HG03045 (cell line): ENCODE measurements at regions not wholly inside any gene's neighbourhood (a gene's known extent, or its start where the extent isn't known, plus 50 kb on each side); places are given as distances from the start of the nearest gene placed in this dataset.

Experiments used
- ATAC-seq: cut with Tn5 transposase; IDR thresholded peaks from one replicate; pipeline ENCODE4 v1.9.1; 2021; ENCODE audit warnings: mild to moderate bottlenecking, moderate library complexity; ENCODE audit not compliant: unreplicated experiment

DNA sequence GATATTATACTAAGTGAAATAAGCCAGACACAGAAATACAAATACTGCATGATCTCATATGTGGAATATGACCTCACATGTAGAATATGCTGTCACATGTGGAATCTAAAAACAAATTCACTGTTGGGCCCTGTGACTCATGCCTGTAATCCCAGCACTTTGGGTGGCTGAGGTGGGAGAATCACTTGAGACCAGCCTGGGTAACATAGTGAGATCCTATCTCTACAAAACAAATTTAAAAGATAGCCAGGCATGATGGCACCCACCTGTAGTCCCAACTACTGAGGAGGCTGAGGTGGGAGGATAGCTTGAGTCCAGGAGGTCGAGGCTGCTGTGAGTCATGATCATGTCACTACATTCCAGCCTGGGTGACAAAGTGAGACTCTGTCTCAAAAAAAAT, 160.3 kb downstream of the PTEN start:
- ATAC-seq: no peak

DNA sequence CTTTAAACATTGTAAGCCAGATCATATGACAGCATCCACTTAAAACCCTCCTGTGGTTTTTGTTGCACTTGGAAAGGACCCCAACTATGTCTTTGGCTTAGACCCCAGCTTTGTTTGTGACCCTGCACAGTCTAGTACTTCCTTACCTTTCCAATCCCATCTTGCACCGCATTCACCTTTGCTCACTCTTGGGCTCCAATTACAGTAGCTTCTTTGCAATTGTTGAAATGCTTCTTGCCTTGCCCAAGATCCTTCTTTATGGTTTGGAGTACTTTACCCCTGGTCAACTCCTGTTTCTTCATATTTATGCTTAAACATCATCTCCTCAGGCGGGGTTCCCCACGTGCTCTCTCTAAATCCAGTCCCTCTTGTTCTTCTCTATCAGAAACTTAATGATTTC, 162.6 kb downstream of the PTEN start:
- ATAC-seq: no peak

DNA sequence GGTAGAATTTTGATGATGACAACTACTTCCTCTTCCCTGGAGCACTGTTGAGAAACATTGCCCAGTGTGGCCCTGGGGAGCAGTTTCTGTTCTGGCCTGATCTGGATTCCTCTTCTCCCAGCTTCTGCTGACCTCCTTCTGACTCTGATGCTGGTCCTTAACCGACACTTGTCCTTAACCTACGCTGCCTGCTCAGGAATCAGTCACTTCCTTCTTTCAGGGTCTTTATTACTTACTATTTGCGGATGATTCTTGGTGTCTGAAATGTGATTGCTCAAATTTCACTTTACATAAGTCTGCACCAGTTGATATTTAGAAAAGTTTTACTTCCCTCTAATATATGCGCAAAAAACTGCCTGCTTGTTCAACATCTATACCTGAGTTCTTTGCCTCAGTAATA, 164.1 kb downstream of the PTEN start:
- ATAC-seq: peak; percentile 65

DNA sequence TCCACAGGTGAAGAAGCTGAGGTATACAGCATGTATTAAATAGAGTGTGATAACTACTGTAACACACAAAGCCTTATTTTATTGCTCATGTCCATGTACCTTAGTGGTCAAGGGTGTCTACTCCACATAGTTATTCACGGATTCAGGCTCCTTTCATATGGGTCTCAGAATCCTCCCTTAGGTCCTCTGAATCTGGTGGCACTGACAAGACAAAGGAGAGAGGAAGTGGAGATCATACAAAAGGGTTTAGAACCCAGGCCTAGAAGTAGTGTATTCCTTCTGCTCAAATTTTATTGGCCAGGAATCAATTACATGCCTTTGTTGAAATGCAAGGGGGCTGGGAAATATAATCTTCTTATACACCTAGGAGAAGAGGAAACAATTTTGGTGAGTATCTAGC, 164.6 kb downstream of the PTEN start:
- no peak for ATAC-seq

DNA sequence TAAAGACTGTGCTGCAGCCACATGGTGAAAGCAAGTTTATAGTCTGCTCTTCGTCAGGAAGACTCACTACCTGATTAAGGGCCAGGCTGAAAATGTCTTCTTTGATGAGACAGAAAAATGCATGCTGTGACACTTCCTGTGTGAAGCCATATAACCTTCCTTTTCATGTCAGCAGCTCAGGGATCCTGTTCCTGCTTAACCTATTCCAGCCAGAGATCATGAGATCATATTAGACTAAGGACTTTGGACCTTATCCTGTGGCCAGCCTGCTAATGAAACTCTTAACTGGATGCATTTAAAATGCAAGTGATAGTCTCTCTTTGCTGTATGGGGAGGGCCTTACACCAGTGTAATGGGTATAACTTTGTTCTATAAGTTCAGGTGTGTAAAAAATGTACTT, 165.2 kb downstream of the PTEN start:
- no peak for ATAC-seq

DNA sequence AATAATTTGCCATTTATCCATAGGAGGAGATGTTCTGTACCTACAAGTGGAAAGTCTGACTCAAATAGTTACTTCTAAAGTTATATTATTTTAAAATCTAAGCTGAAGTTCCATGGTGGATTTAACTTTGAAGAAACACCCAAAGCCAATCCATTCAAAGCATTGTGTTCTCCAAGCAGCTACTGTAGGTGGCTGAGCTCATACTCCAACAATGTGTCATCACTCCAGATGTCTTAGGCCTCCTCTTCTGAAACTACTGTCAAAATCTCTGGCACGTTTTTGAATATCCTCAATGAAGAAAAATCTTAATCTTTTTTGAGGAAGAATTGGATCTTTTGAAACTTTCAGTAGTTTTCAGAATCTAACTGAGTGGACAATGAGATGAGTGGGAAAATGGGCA, 169.1 kb downstream of the PTEN start:
- no peak for ATAC-seq

DNA sequence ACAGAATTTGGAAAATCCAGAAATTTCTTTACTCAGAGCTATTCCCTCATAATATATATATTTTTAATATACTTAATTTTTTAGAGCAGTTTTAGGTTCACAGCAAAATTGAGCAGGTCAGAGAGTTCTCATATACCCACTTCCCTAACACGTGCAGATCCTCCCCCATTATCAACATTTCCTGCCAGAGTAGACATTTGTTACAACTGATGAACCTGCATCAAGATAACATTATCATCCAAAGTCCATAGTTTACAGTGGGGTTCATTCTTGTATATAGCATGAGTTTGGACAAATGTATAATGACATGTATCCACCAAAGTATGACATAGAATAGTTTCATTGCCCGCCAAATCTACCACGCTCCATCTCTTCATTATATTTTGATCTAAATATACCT, 170.0 kb downstream of the PTEN start:
- ATAC-seq: no peak

DNA sequence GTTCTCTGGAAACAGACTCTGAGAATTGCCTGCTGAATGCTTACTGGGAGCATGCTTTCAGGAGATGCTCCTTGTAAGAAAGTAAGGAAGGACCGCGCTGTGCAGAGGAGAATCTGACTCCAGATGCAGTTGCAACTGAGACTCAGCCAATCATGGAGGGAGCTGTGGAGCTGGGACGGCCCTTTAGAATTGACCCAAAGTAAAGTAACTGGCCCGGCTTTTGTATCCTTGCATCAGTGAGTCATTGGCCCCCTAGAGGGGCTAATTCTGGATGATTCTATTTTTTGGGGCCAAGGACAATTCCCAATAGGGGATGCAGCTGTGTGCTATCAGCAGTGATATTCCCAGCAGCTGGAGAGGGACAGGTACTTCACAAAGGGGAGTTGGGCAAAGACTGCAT, 170.4 kb downstream of the PTEN start:
- no peak for ATAC-seq

DNA sequence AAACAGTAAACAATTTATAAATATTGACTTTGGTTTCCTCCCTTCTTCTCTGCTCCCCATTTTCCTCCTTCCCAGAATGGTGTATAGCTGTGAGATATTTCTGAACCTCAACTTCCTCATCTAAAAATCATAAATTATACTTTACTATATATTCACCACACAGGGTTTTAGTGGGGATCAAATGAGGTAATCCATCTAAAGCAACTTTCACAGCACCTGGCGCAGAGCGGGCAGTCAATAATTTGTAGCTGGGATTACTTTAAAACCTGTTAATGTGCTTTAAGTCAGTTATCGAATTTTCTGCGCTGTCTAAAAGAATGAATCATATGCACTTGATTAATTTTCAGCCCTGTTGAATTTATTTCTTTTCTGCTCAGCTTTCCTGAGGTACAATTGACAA, 172.7 kb downstream of the PTEN start:
- ATAC-seq: no peak

DNA sequence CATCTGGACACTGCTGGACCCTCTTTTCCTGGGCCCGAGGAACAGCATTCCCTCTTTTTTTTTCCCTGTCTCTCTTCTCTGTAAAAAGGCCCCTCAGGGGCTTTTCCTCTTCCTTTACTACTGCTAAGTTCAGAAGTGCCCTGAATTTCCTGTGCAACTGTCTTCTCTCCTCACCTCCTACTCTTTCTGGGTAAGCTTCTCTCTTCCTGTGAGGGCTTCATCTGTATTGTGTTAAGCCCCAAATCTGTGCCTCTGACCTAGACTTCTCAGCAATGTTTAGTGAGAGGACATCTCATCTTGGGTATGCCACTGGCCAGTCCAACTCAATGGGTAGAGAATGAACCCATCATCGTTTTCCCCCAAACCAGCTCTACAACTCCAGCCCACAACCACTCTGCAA, 174.2 kb downstream of the PTEN start:
- ATAC-seq: no peak

DNA sequence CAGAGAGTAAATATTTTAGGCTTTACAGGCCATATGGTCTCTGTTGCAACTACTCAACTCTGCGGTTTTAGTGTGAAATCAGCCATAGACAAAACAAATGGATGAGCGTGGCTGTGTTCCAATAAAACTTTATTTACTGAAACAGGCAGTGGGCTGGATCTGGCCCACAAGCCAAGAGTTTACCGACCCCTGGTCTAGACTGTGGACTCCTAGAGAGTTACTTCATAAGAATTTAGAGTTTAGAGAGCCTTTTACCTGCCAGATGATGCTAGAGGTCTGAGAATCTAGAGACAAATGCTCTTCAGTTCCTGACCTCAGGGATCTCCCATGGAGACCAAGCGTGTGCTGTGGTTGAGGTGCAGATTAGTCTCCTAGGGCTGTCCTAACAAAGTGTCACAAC, 174.8 kb downstream of the PTEN start:
- ATAC-seq: no peak

DNA sequence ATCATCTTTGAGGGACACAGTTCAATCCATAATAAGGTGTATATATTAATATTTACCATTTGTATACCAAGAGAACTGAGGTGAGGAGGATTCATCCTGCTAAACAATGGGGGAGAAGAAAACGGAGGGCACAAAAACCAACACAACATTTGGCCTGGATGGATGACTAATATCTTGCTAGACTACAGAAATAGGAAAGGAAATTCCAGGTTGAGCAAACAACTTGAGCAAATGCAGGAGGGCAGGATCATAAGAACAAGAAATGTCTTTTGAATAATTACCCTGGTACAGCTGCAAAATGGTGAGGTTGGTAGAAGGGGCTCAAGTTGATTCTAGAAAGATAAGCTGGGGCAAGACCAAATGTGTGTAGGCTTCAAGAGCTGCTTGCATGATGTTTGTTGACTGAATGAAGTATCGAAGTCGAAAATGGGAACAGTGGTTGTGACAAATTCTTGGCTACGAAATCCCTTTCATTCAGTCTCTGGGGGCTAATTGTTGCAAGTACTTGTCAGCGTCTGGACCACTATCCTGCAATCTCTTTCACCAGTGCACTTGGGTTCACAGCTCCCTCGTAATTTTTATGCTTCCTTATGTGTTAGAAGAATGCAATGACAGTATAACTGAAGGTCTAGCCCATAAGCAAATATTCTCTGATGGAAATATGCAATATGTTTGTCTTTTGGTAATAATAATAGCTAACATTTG, 176.2 kb downstream of the PTEN start:
- ATAC-seq: no peak

DNA sequence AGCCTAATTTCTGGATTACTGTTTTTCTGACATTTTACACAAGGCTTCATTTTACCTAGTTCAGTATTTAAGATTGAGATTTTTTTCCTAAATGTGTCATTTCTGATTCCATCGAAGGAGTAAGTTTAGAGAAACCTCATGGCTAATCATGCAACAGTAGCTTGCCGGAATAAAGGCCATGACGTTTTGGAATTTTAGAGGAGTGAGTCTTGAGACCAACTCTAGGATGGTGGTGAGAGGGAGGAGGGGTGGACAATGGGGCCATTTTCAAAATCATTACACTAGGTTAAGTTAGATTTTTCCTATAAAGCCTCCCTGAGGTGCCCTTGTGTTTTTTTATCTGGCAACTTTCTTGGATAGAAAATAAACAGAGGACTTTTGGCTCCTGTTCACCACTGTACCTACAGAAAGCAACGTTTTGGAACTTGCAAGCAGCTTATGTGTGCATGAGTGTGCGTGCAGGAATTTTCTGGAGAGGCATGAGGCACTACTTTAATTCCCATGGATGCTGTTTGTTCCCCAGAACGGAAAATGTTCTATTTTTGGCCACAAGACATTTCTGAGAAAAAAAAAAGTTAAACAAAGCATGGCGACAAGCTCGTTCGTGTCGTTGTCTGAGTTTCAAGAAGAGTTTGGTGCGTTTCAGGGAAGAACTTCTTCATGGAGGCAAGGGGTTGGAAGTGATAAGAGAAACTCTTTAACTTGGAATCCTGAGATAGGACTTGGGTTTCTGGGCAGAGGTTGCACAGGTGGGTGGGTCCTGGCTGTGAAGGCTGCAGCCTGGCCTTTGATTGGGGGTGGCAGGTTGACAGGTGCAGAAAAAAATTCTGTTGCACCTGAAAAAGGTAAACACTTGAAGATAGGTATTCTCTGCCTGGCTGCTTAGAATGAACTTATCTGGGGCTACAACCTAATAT, 178.1 kb downstream of the PTEN start:
- no peak for ATAC-seq

DNA sequence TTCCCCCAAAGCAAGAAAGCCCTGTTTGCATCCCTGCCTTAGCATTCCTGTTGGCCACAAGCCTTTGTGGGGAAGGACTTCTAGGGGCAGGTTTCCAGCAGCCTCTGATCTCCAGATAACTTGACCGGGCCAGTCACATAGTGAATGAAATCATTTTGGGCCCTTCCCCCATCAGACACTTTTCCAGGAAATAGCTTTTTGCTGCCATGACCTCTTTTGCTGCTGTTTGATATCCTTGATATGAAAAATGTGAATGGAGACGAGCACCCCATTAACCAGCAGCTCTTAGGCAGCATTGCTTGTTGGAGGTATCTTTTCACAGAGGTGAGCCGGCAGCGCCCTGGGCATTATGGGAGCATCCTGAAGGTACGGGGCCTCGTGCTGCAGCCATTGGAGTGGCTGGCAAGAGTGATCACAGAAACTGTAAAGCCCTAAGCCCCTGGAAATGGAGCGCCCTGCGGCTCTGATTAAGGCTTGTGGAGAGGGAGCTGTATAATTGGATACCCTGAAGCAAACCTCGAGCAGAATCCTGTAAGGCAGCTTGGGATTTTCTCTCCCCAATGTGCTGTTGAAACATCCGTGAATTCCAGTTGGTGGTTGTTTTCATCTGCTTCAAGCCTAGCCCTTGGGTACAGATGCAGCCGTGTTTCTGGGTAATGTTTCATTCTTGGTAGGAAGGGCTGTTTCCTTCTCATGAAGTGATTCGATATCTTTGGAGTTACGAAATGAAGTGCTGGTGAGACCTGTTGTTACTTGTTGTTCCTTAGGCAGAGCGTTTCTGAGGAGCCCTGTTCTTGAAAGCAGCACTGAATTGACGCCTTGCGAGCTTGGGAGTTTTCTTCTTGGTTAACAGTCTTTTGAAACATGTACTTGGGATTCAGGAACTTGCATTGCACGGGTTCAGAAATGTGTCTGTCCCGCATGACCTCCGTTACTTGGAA, 179.0 kb downstream of the PTEN start:
- ATAC-seq: no peak

DNA sequence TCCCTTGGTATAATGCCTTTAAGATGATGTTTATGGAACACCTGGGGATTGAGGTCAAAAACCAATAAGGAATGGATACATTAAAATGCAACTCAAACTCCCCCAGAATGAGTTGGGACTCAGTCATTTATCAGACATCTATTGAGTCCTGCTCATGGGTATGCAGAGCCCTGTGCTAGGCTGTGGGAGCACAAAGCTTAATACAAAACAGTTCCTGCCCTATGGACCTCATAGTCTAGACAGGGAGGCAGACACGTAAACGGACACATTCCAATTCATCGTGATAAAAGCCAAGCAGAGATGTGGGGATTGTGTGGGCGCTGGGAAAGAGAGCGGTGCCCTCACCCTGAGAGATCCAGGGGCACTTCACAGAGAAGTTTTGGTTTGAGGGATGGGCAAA, 181.7 kb downstream of the PTEN start:
- ATAC-seq: no peak

DNA sequence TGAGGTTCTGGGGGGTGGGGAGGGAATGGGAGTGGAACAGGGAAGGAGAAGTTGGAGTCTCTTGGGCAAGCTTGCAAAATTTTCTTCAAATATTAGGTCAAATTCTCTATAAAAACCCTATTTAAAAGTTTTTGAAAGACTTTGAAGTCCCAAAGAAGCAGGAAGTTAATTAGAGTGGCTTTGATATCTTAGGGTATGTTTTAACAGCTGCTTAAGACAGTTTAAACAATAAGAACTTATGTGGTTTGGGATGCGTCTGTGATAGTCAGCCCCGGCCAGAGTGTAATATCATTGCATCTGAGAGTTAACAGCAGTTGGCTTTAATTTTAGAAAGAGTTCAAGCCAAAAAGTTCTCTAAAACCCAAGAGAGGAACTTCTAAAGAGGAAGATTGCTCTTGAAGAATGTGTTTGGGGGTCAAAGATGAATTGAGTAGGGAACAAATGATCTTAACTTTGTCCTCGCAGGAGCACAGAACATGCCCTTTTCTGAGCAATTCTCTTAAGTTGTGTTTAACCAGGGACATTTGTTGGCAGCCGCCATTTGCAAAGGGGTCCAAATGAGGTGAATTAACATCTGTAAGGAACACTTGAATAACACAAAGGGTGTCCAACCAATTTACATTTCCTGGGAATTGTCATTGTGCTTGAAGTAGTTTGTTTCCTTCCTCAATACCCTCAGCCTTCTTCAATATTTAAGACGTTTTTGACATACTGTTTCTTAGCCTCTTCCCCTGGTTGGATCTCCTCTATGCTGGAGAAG, 182.4 kb downstream of the PTEN start:
- ATAC-seq: no peak

DNA sequence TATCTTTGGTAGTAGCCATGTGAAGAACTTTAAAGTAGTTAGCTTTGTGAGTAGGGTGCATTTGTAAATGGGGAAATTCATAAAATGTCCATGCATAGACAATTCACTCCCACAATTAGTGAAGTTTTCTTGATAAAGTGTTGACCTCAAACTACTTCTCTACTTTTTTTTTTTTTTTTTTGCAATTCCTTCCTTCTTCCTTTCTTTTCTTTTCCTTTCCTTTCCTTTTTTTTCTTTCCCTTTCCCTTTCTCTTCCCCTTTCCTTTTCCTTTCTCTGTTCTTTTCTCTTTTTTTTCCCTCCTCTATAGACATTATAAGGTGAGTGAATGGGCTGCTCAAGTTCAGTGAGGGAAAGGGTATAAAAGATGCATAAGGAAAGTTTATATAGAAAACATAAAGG, 184.2 kb downstream of the PTEN start:
- no peak for ATAC-seq

DNA sequence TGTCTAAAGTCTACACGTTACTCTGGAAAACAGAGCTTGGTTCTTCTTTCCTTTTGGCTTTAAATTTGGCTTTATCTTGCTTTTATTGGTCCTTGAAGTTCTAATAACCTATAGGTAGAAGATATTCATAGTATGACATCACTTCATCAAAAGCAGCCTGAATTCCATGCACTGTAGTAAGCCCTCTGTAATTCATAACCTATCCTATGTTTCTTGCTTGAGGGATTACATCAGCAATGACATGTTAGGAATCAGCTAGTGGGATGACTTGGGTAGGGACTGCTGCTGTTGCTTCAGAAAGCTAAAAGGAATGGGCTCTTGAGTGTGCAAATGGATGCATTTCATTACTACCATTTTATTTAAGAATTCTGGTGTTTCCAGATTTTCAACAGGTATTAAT, 184.9 kb downstream of the PTEN start:
- no peak for ATAC-seq

DNA sequence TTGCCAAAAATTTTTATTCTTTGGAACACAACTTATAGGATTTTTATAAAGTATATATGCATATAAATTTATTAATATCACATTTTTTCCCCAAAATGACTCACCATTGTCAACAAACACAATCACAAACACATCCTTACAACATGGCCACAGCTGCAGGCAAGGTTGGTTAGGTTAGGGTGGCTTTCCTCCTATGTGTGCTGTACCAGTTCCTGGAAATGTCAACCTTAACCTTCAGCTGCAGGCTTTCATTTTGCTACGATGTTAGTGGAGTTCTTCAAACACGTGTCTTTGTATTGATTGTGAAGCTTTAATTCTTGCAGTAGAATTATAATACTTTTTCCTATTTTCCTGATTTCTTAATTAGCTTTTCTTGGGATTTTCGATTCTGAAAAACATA, 185.8 kb downstream of the PTEN start:
- ATAC-seq: no peak

DNA sequence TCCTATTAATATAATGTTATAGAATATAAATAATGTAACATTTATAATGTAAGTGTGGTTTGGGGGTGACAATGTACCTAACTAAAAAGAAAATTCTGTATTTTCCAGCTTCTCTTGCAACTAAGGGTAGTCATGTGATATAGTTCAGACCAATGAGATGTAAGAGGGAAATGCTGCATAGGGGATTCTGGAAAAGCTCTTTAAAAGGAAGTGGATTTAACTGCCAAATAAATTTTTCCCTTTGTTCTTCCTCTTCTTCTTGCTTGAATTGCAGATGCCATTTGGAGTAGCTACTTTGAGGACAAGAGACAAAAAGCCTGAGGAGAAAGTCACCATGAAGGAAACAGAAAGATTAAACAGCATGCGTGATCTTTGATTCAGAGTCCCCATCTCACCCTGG, 194.3 kb downstream of the PTEN start:
- ATAC-seq: no peak

DNA sequence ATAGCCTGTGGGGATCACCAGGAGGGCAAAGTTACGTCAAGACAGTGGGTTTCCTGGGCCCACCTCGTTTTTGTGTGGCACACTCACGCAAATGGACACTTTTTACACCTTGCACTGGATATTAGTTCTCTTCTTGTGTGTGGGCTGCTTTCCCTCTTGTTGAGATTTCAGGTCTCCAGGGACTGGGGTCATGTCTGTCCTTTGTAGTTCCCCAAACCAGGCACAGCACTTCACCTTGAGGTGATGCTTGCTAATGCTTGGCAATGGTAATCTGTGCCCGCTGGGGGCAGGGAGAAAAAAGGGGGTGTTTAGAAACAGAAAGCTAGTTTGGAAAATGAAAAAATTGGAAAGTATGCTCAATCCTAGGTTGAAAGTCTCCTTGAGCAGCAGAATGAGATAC, 195.3 kb downstream of the PTEN start:
- no peak for ATAC-seq
